ENCODE measurements at regions not wholly inside any gene's neighbourhood (a gene's known extent, or its start where the extent isn't known, plus 50 kb on each side); places are given as distances from the start of the nearest gene placed in this dataset.

- no peak for TF ChIP-seq CTCF (IDR thresholded peaks at IDR 0.05)
- Histone ChIP-seq H3K27ac (peak overlapping the region in 1 of 2 donors; percentile 44), H3K4me3 (no peak overlapping the region)
- no peak for DNase-seq (ENCODE audit: low spot score)
These were observed 697.2 kb upstream of the CITED2 start for GRCh38 chr6:140071601-140072062.

DNA sequence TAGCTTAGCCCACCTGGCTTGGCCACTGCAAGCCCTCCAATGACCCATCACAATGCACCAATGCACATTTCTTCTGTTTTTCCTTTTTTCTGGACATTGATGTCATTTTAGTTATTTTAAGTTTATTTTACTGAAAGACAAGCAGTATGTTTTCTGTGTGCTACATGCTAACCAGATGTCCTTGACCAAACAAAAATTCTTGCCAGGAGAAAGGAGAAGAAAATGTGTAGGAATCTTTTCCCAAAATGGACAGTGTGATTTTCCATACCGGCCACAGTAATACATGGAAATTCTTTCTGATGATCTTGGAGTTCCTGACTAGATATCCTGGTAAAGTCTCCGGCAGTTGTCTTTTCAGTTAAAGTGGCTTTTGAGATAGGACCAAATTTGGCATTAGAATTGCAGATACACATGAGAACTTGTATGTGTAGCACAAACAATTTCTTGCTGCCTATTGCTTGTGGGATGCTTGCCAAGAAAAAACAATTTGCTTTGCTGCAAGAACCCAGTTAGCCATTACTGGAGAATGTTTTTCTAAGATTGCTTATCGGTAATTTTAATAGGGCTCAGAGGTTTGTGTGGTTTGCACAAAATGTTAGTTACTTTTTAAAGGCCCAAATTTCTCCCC lies 696.5 kb upstream of the CITED2 start:
- DNase-seq (ENCODE audit: low spot score): no peak
- no peak overlapping the region for H3K4me3 ChIP-seq
- peak overlapping the region in 1 of 2 donors; percentile 44 for H3K27ac ChIP-seq
- no peak for TF ChIP-seq CTCF (IDR thresholded peaks at IDR 0.05)

GRCh38 chr6:140069576-140069975 lies 695.1 kb upstream of the CITED2 start:
- DNase-seq (ENCODE audit: low spot score): no peak
- no peak overlapping the region for H3K4me3 ChIP-seq
- TF ChIP-seq CTCF (IDR thresholded peaks at IDR 0.05): no peak
- no peak overlapping the region for H3K27ac ChIP-seq

GRCh38 chr6:140068801-140069200 lies 694.4 kb upstream of the CITED2 start:
- TF ChIP-seq CTCF (IDR thresholded peaks at IDR 0.05): no peak
- H3K27ac ChIP-seq: no peak overlapping the region
- H3K4me3 ChIP-seq: no peak overlapping the region
- DNase-seq (ENCODE audit: low spot score): no peak

GRCh38 chr6:140064366-140064765 lies 689.9 kb upstream of the CITED2 start:
- TF ChIP-seq CTCF (IDR thresholded peaks at IDR 0.05): no peak
- DNase-seq (ENCODE audit: low spot score): no peak
- Histone ChIP-seq H3K4me3 (no peak overlapping the region), H3K27ac (no peak overlapping the region)

DNA sequence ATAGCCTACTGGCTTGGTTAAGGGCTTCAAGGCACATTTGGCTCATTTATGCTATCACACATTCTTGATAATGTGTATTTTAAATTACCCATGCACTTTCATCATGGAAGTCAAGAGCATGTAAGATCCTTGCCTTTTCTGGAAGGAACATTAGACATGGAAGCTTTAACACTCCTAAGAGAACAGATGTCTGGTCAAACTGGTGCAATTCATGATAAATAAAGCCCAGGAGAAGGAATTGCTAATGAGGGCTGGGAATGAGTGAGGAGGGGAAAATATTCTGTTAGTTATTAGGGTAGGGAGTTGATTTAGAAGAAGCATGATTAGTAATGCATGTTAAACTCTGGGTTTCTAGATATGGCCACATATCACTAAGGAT lies 688.6 kb upstream of the CITED2 start:
- peak overlapping the region; percentile 38 to 81 for H3K27ac ChIP-seq
- no peak for TF ChIP-seq CTCF (IDR thresholded peaks at IDR 0.05)
- no peak for DNase-seq (ENCODE audit: low spot score)
- H3K4me3 ChIP-seq: no peak overlapping the region

Data from coronary artery (tissue), 2 donors.